Spleen (tissue), 11 donors: ENCODE measurements at regions not wholly inside any gene's neighbourhood (a gene's known extent, or its start where the extent isn't known, plus 50 kb on each side); places are given as distances from the start of the nearest gene placed in this dataset.

Experiments
- DNase-seq: peaks from one replicate; pipeline ENCODE4 v3.0.0-alpha.2; 2020
- H3K27ac ChIP-seq, 8 donors: fragments of 200-600 bp; sonication (generic) in 7 of 8; 1 replicate in 4 of 8; 2 replicates in 4 of 8; pipeline versions ENCODE4 v1.5.0 to v1.8.0; 2016 to 2021; ENCODE audit warnings: inconsistent platforms in 4 of 8, mild to moderate bottlenecking in 4 of 8, moderate library complexity in 1 of 8
- H3K27me3 ChIP-seq, 7 donors: fragments of 200-600 bp; sonication (generic) in 6 of 7; replicated peaks in 1 of 7; 1 replicate in 4 of 7; 2 replicates in 3 of 7; pipeline versions ENCODE4 v1.5.0 to v1.8.0; 2016 to 2021; ENCODE audit warnings: inconsistent platforms in 3 of 7, mild to moderate bottlenecking in 1 of 7
- H3K36me3 ChIP-seq, 6 donors: fragments of 200-600 bp; sonication (generic) in 5 of 6; 1 replicate in 4 of 6; 2 replicates in 2 of 6; pipeline versions ENCODE4 v1.5.0 to v1.8.0; 2016 to 2021; ENCODE audit warnings: inconsistent platforms in 2 of 6
- H3K4me1 ChIP-seq, 6 donors: fragments of 200-600 bp; sonication (generic) in 5 of 6; 1 replicate in 3 of 6; 2 replicates in 3 of 6; pipeline versions ENCODE4 v1.5.0 to v1.8.0; 2016 to 2021; ENCODE audit warnings: inconsistent platforms in 3 of 6
- H3K4me3 ChIP-seq, 8 donors: fragments of 200-600 bp; sonication (generic) in 7 of 8; 1 replicate in 4 of 8; 2 replicates in 4 of 8; pipeline versions ENCODE4 v1.5.0 to v1.8.0; 2016 to 2021; ENCODE audit warnings: inconsistent platforms in 4 of 8, mild to moderate bottlenecking in 4 of 8, moderate library complexity in 2 of 8
- H3K9me3 ChIP-seq, 8 donors: fragments of 200-600 bp; sonication (generic) in 7 of 8; 1 replicate in 4 of 8; 2 replicates in 4 of 8; pipeline versions ENCODE4 v1.5.0 to v1.8.0; 2016 to 2021; ENCODE audit warnings: inconsistent platforms in 4 of 8
- POLR2A ChIP-seq, 3 donors: fragments of 450-650 bp; IDR thresholded peaks; one replicate each; pipeline ENCODE4 v1.5.1; 2017; ENCODE audit warnings: antibody characterized with exemption in 3 of 3, mild to moderate bottlenecking in 1 of 3
- POLR2AphosphoS5 ChIP-seq, 3 donors: sonication (generic); formaldehyde crosslinking; IDR thresholded peaks; one replicate each; pipeline ENCODE4 v1.5.1; 2017; ENCODE audit warnings: antibody characterized with exemption in 3 of 3
- WGBS, 5 donors: extraction: QIAGEN DNeasy Blood & Tissue Kit in 3 of 5; methylation state at CpG; one replicate each; pipeline versions ENCODE4 v1.1.5 to v1.1.7; 2013 to 2018; 5-methylcytosine and 5-hydroxymethylcytosine counted together
- intact Hi-C: fragments of 100-400 bp; cut with DNase I; formaldehyde crosslinking; loops from one replicate; pipeline ENCODE4 v1.15.0; 2023; ENCODE audit warnings: low total_unique reads
- TF ChIP-seq, protein P1 (sequence below), 11 experiments: fragments of 200-600 bp in 7 of 11; fragments of 450-650 bp in 4 of 11; sonication (generic) in 4 of 11; IDR thresholded peaks in 8 of 11; conservative IDR thresholded peaks in 3 of 11; 1 replicate in 7 of 11; 2 replicates in 4 of 11; pipeline versions ENCODE4 v1.4.0 to v1.8.0; 2016 to 2021; ENCODE audit warnings: antibody characterized with exemption in 11 of 11, inconsistent platforms in 4 of 11, mild to moderate bottlenecking in 1 of 11
- donor health status: healthy with polysubstance abuse.
- donor health status: DM: no; HTN: no; CAD: no; lungs with moderate emphysema.
- donor health status: DM: no; HTN: no; CAD: no.
- donor health status: Bipolar disorder and iron deficiency.
- donor health status: healthy.
- donor health status: DM: no; HTN: no; CAD: no.
- donor health status: DM: yes; HTN: yes; CAD: no.

DNA sequence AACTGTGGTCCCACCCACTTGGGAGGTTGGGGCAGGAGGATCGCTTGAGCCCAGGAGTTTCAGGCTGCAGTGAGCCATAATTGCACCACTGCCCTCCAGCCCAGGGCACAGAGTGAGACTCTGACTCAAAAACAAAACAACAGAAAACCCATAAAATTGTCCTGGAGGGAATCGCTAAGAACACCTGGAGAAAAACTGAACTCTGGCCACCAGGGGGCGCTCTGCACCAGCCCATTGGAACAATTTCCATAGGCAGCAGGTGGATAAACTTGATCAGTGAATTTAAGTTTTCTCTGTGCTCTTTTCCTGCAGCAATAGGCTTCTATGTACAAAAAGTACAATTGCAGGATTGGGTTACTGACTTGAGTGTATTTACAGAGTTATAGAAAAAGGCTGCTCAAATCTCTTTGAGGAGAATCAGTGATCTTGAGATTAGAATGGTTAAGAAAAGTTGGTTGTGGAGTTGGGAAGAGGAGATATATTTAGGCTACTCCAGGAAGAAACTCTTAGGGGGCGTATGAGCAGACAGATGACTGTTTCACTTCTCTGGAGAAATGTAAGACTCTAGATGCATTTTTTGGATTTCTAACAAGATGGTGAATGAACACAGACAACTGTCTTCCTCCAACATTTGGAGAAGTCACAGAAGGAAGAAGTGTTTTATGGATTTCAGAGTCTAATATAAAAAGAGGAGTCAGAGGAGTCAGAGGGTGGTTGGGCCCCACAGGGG, 274.9 kb upstream of the GALNT17 start:
- H3K9me3 ChIP-seq = peaks cover 0 to 21% (median 2%) of the 10 kb centered on the region in 8 donors
- no peak for TF ChIP-seq POLR2AphosphoS5 (IDR thresholded peaks at IDR 0.05)
- TF ChIP-seq, protein P1, sequence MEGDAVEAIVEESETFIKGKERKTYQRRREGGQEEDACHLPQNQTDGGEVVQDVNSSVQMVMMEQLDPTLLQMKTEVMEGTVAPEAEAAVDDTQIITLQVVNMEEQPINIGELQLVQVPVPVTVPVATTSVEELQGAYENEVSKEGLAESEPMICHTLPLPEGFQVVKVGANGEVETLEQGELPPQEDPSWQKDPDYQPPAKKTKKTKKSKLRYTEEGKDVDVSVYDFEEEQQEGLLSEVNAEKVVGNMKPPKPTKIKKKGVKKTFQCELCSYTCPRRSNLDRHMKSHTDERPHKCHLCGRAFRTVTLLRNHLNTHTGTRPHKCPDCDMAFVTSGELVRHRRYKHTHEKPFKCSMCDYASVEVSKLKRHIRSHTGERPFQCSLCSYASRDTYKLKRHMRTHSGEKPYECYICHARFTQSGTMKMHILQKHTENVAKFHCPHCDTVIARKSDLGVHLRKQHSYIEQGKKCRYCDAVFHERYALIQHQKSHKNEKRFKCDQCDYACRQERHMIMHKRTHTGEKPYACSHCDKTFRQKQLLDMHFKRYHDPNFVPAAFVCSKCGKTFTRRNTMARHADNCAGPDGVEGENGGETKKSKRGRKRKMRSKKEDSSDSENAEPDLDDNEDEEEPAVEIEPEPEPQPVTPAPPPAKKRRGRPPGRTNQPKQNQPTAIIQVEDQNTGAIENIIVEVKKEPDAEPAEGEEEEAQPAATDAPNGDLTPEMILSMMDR (IDR thresholded peaks at IDR 0.05 in 8 of 11, conservative IDR thresholded peaks at IDR 0.05 in 3 of 11) = peak; percentile 25 to 85 (median 73)
- H3K4me3 ChIP-seq = no peak overlapping the region
- 11 to 17% (median 12%) methylated on average over 4 of the region's 4 CpGs for WGBS, 5 donors
- H3K27ac ChIP-seq = no peak overlapping the region
- DNase-seq = peak; percentile 82
- intact Hi-C loops = loop anchor here (2.0 kb wide), 1 partner anchor 878 kb away; no protein-coding TSS in a partner anchor
- peaks cover 0 to 20% (median 0%) of the 10 kb centered on the region in 7 donors for H3K27me3 ChIP-seq
- no peaks in the 10 kb centered on the region for H3K4me1 ChIP-seq
- H3K36me3 ChIP-seq = no peaks in the 10 kb centered on the region

DNA sequence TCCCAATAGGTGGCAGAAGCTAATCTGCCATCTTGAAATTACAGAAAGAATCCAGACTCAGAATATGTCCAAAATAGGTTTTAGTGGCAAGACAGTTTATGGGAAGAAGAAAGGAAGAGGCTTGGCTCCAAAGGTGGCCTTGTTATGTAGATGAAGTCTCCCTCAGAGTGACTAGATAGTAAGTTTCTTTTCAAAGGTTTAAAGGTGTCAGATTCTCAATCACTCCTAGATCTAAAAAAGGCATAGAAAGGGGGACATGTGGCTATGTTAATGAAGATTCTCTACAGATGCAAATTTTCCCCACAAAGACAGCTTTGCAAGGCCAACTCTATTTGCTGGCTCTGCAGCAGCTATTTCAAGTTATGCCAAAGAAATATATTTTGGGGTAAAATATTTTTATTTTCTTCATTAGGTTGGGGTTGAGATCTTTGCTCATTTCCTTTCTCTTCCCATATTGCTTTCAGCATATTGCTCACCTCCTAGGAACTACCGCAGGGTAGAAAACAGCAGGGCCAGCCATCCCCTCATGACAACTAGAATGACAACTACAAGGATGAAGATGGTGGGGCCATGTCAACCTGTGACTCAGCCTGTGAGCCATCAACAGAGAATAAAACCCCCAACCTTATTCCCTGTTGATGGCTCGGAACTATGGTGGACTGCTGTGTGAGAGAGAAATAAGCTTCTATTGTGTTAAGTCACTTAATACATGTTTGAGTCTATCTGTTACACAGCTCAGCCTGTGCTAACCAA, 274.0 kb upstream of the GALNT17 start:
- H3K27me3 ChIP-seq = peaks cover 0 to 20% (median 0%) of the 10 kb centered on the region in 7 donors
- H3K36me3 ChIP-seq = no peaks in the 10 kb centered on the region
- H3K4me3 ChIP-seq = no peak overlapping the region
- DNase-seq = no peak
- intact Hi-C loops = loop anchor here (2.0 kb wide), 1 partner anchor 877 kb away; no protein-coding TSS in a partner anchor
- 85 to 94% (median 90%) methylated on average over 2 of the region's 2 CpGs for WGBS, 5 donors
- no peak overlapping the region for H3K27ac ChIP-seq
- H3K4me1 ChIP-seq = no peaks in the 10 kb centered on the region
- no peak for TF ChIP-seq POLR2A (IDR thresholded peaks at IDR 0.05)
- no peak for TF ChIP-seq POLR2AphosphoS5 (IDR thresholded peaks at IDR 0.05)
- TF ChIP-seq, protein P1 (IDR thresholded peaks at IDR 0.05 in 8 of 11, conservative IDR thresholded peaks at IDR 0.05 in 3 of 11) = no peak
- H3K9me3 ChIP-seq = peaks cover 0 to 30% (median 7%) of the 10 kb centered on the region in 8 donors

DNA sequence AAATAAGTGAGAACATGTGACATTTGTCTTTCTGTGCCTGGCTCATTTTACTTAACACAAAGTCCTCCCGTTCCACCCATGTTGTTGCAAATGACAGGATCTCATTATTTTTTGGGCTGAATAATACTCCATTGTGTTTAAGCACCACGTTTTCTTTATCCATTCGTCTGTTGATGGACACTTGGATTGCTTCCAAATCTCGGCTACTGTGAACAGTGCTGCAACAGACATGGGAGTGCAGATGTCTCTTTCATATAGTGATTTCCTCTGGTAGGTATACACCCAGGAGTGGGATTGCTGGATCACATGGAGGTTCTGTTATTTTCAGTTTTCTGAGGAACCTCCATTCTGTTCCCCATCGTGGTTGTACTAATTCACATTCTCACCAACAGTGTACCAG, 264.4 kb upstream of the GALNT17 start:
- no peak overlapping the region for H3K4me3 ChIP-seq
- no peaks in the 10 kb centered on the region for H3K4me1 ChIP-seq
- H3K36me3 ChIP-seq = no peaks in the 10 kb centered on the region
- DNase-seq = no peak
- 50 to 58% (median 53%) methylated on average over 5 of the region's 5 CpGs for WGBS, 5 donors
- no peak for TF ChIP-seq POLR2A (IDR thresholded peaks at IDR 0.05)
- H3K27me3 ChIP-seq = peaks cover 0 to 21% (median 0%) of the 10 kb centered on the region in 7 donors
- intact Hi-C loops = no loop called here
- peaks cover 0 to 34% (median 14%) of the 10 kb centered on the region in 8 donors for H3K9me3 ChIP-seq
- no peak overlapping the region for H3K27ac ChIP-seq

DNA sequence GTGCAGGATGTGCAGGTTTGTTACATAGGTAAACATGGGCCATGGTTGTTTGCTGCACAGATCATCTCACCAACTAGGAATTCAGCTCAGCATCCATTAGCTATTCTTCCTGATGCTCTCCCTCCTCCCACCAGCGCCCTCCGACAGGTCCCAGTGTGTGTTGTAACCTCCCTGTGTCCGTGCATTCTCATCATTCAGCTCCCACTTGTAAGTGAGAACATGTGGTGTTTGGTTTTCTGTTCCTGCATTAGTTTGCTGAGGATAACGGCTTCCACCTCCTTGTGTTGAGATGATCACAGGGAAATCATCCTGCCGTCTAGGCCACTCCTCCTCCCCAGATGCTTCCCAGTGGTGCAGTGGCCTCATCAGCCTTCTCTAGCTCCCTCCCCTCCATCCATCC, 261.6 kb upstream of the GALNT17 start:
- Histone ChIP-seq H3K9me3 (peaks cover 0 to 19% (median 9%) of the 10 kb centered on the region in 8 donors), H3K4me3 (no peak overlapping the region), H3K27ac (no peak overlapping the region), H3K4me1 (no peaks in the 10 kb centered on the region), H3K36me3 (no peaks in the 10 kb centered on the region), H3K27me3 (peaks cover 0 to 21% (median 0%) of the 10 kb centered on the region in 7 donors)
- WGBS, 5 donors = 69 to 76% (median 70%) methylated on average over 5 of the region's 5 CpGs
- intact Hi-C loops = no loop called here
- TF ChIP-seq, protein P1 (IDR thresholded peaks at IDR 0.05 in 8 of 11, conservative IDR thresholded peaks at IDR 0.05 in 3 of 11) = no peak
- TF ChIP-seq POLR2AphosphoS5 (IDR thresholded peaks at IDR 0.05) (no peak), POLR2A (IDR thresholded peaks at IDR 0.05) (no peak)
- DNase-seq = no peak
